GM15510 (cell line): ENCODE measurements at regions not wholly inside any gene's neighbourhood (a gene's known extent, or its start where the extent isn't known, plus 50 kb on each side); places are given as distances from the start of the nearest gene placed in this dataset.

Experiments used
- POLR2A ChIP-seq: IDR thresholded peaks from 3 replicates; pipeline ENCODE4 v1.6.1; 2011; ENCODE audit warnings: borderline replicate concordance; ENCODE audit not compliant: insufficient read length; ENCODE audit errors: extremely low read depth

GRCh38 chr3:168275662-168276061 lies 179.9 kb upstream of the GOLIM4 start:
- TF ChIP-seq POLR2A, result no peak

DNA sequence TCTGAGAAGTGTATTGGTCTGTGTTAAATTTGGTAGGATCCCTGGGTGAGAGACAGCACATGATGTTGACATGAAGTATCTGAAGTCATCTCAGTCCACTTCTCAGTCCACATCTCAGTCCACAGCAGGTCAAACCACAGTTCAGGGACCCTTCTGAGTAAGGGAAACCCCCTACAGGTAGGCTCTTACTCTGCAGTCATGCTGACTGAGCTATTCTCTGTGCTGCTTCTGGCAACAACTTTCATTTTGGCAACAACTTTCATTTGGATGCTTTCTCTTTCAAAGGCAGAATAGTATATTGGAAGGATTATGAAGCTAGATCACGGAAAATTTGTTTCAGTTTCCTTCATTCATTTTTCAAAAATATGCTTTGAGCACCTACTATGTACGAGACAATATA lies 178.2 kb upstream of the GOLIM4 start:
- no peak for TF ChIP-seq POLR2A

- TF ChIP-seq POLR2A, result no peak
Measured at GRCh38 chr3:168273036-168273435, 177.3 kb upstream of the GOLIM4 start.

GRCh38 chr3:168272343-168272985 lies 176.7 kb upstream of the GOLIM4 start:
- no peak for TF ChIP-seq POLR2A

DNA sequence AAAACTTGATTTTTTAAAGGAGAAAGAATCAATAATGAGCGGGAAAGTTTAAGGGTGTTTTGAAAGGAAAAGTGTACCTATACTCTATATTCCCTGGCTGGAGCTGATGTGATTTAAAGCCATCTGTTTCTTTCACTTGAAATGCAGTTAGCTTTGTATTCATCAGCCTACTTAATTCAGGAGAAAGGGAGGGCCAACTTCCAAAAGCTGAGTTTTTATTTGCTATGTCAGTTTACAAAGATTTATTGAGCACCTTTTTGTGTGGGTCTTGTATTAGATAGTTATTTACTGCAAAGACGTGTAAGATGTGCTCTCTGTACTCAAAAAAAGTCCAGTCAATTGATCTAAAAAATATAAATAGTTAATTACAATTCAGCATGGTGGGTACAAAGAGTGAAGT lies 176.2 kb upstream of the GOLIM4 start:
- TF ChIP-seq POLR2A, result no peak

DNA sequence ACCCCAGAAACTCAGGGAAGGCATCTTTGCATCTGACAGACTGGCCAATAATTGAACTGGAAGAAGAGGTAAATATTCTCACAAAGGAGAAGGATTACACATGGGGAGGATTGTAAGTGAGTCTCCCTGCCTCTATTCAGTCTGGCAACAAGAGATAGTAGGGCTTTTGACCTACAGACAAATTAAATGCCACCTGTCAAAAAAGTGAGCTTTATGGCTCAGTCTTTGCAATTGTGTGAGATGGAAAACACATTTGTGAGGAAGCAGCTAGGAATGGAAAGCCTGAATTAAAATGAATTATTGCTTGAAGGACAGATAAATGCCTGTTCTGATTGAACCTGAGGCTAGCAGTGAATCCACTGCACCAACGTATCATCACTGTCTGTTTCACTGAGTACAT lies 173.3 kb upstream of the GOLIM4 start:
- no peak for TF ChIP-seq POLR2A

DNA sequence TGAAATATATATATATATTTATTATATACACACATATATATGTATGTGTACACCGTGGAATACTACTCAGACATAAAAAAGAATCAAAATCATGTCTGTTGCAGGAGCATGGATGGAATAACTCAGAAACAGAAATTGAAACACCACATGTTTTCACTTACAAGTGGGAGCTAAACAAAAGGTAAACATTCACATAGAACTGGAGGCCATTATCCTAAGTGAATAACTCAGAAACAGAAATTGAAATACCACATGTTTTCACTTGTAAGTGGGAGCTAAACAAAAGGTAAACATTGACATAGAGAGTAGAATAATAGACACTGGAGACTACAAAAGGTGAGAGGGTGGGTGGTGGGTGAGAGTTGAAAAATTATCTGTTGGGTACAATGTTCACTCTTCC lies 171.5 kb upstream of the GOLIM4 start:
- TF ChIP-seq POLR2A, result no peak

DNA sequence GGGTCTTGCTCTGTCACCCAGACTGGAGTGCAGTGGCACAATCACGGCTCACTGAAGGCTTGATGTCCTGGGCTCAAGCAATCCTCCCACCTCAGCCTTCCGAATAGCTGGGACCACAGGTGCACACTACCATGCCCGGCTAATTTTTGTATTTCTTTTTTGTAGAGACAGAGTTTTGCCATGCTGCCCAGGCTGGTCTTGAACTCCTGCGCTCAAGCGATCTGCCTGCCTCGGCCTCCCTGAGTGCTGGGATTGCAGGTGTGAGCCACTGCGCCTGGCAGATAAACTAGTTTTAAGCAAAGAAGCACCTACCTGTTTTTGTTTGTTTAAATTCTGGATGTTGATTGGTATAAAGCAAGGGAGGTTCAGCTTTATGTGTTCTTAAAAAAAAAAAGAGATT lies 170.6 kb upstream of the GOLIM4 start:
- TF ChIP-seq POLR2A, result no peak

- no peak for TF ChIP-seq POLR2A
Measured at GRCh38 chr3:168262887-168263286, 167.2 kb upstream of the GOLIM4 start.

GRCh38 chr3:168260859-168261258 lies 165.1 kb upstream of the GOLIM4 start:
- TF ChIP-seq POLR2A, result no peak

DNA sequence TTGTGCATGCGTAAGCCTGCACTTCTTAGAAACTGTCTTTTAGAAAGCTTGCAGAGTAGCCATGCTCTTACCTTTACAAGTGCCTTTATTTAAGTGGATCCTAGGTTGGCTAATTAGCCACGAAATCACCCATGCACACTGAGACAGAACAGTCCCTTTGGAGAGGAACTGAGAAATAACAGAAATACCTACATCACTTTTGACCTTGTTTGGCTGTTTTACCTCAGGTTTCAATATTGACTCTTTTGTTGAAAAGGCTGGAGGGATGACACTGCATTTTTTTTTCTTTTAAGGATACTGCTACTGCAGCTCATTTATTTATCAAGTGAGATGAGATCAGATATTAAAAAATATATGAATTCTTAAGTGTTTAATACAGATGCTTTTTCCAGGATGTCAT lies 155.6 kb upstream of the GOLIM4 start:
- TF ChIP-seq POLR2A, result no peak

GRCh38 chr3:168250415-168250861 lies 154.7 kb upstream of the GOLIM4 start:
- no peak for TF ChIP-seq POLR2A

- peak; percentile 72 for TF ChIP-seq POLR2A
Measured at GRCh38 chr3:168249550-168250414, 154.1 kb upstream of the GOLIM4 start.

DNA sequence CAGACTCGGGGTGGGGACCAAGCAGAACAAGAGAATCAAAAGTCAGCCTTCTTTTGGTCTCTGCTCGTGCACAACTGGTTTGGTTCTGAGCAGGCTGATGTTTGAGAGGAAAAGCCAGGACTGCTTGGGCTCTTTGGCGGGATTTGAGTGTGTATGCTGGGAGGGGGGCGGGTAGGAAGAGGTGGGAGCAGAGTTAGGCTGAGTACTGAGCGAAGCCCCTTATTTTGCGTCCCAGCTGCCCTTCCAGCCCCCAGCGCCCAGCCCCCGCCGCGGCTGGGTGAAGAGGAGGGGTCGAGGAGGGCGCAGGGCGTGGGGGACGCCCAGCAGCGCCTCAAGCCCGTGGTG lies 153.5 kb upstream of the GOLIM4 start:
- no peak for TF ChIP-seq POLR2A

- no peak for TF ChIP-seq POLR2A
Measured at GRCh38 chr3:168248383-168249204, 152.9 kb upstream of the GOLIM4 start.
